ENCODE measurements at regions not wholly inside any gene's neighbourhood (a gene's known extent, or its start where the extent isn't known, plus 50 kb on each side); places are given as distances from the start of the nearest gene placed in this dataset.

DNA sequence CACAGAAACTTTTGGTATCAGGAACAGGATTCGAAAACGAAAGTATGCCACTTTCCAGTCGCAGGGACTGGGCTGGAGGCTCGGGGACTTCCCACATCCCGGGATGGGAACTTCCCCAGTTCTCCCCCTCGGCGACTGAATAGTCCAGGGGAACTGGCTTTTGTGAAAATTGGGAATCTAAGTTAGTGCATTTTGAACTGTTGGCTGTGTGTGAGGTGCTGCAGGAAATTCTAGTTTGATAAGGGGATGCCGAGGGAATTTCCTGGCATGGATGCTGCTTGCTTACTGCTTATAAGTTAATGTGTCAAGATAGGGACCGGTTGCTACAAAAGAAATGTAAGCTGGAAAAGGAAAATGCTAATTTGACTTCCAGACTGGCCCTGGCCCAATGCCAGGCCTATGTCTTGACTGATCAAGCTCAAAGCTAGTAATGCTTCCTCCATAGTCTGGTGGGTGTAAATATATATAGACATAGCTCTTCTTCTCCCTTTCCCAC, 73.4 kb upstream of the EIF5 start (continued):
- TF ChIP-seq SRF (IDR thresholded peaks at IDR 0.05; ENCODE audit: low read depth, low read length) (no peak), BCL11A (IDR thresholded peaks at IDR 0.05; ENCODE audit: low read depth in 2 of 2, low read length in 2 of 2) (no peak), HDAC6 (IDR thresholded peaks at IDR 0.05; ENCODE audit: low read depth, low read length) (no peak), ASH2L (IDR thresholded peaks at IDR 0.05; ENCODE audit: low read length) (no peak)
